ENCODE measurements at regions not wholly inside any gene's neighbourhood (a gene's known extent, or its start where the extent isn't known, plus 50 kb on each side); places are given as distances from the start of the nearest gene placed in this dataset.

GRCh38 chr2:122300758-122301157 lies 545.3 kb downstream of the TSN start:
- no peaks in the 10 kb centered on the region for H3K4me1 ChIP-seq
- ATAC-seq = no peak
- TF ChIP-seq CTCF (IDR thresholded peaks at IDR 0.05) = no peak
- H3K27ac ChIP-seq = no peak overlapping the region
- peaks cover 0 to 16% (median 0%) of the 10 kb centered on the region in 3 donors for H3K9me3 ChIP-seq
- H3K4me3 ChIP-seq = no peak overlapping the region
- WGBS, 2 donors (ENCODE audit: low coverage in 1 of 2) = 100% methylated on average over 1 of the region's 3 CpGs
- no peaks in the 10 kb centered on the region for H3K36me3 ChIP-seq
- H3K27me3 ChIP-seq = no peaks in the 10 kb centered on the region

GRCh38 chr2:122307763-122308162 lies 552.3 kb downstream of the TSN start:
- no peaks in the 10 kb centered on the region for H3K36me3 ChIP-seq
- WGBS, 2 donors (ENCODE audit: low coverage in 1 of 2) = 70 to 82% methylated on average over 6 of the region's 8 CpGs
- TF ChIP-seq POLR2AphosphoS5 (IDR thresholded peaks at IDR 0.05) (no peak), CTCF (IDR thresholded peaks at IDR 0.05) (no peak), POLR2A (IDR thresholded peaks at IDR 0.05) (no peak), EP300 (IDR thresholded peaks at IDR 0.05) (no peak)
- H3K27me3 ChIP-seq = no peaks in the 10 kb centered on the region
- ATAC-seq = no peak
- H3K4me3 ChIP-seq = no peak overlapping the region
- no peaks in the 10 kb centered on the region for H3K4me1 ChIP-seq
- no peak overlapping the region for H3K27ac ChIP-seq
- peaks cover 0 to 13% (median 0%) of the 10 kb centered on the region in 3 donors for H3K9me3 ChIP-seq

GRCh38 chr2:122315306-122315705 lies 559.9 kb downstream of the TSN start:
- no peaks in the 10 kb centered on the region for H3K4me1 ChIP-seq
- no peak overlapping the region for H3K27ac ChIP-seq
- no peaks in the 10 kb centered on the region for H3K36me3 ChIP-seq
- H3K4me3 ChIP-seq = no peak overlapping the region
- no peak for ATAC-seq
- no peaks in the 10 kb centered on the region for H3K27me3 ChIP-seq
- WGBS, 2 donors (ENCODE audit: low coverage in 1 of 2) = 59 to 60% methylated on average over 2 to 5 of the region's 5 CpGs
- TF ChIP-seq POLR2AphosphoS5 (IDR thresholded peaks at IDR 0.05) = no peak
- TF ChIP-seq EP300 (IDR thresholded peaks at IDR 0.05) = no peak
- no peak for TF ChIP-seq POLR2A (IDR thresholded peaks at IDR 0.05)
- TF ChIP-seq CTCF (IDR thresholded peaks at IDR 0.05) = no peak
- H3K9me3 ChIP-seq = no peaks in the 10 kb centered on the region

GRCh38 chr2:122319539-122320132 lies 564.2 kb downstream of the TSN start:
- TF ChIP-seq EP300 (IDR thresholded peaks at IDR 0.05) (no peak), POLR2AphosphoS5 (IDR thresholded peaks at IDR 0.05) (no peak), POLR2A (IDR thresholded peaks at IDR 0.05) (no peak), CTCF (IDR thresholded peaks at IDR 0.05) (no peak)
- WGBS, 2 donors (ENCODE audit: low coverage in 1 of 2) = 80 to 85% methylated on average over 4 of the region's 4 CpGs
- ATAC-seq = no peak
- Histone ChIP-seq H3K9me3 (no peaks in the 10 kb centered on the region), H3K4me1 (no peaks in the 10 kb centered on the region), H3K36me3 (no peaks in the 10 kb centered on the region), H3K27ac (no peak overlapping the region), H3K27me3 (no peaks in the 10 kb centered on the region), H3K4me3 (no peak overlapping the region)

- H3K9me3 ChIP-seq = no peaks in the 10 kb centered on the region
- H3K27me3 ChIP-seq = no peaks in the 10 kb centered on the region
- H3K36me3 ChIP-seq = no peaks in the 10 kb centered on the region
- no peaks in the 10 kb centered on the region for H3K4me1 ChIP-seq
- no peak for ATAC-seq
- H3K27ac ChIP-seq = no peak overlapping the region
- TF ChIP-seq POLR2A (IDR thresholded peaks at IDR 0.05) (no peak), POLR2AphosphoS5 (IDR thresholded peaks at IDR 0.05) (no peak), EP300 (IDR thresholded peaks at IDR 0.05) (no peak), CTCF (IDR thresholded peaks at IDR 0.05) (no peak)
- H3K4me3 ChIP-seq = no peak overlapping the region
- WGBS, 2 donors (ENCODE audit: low coverage in 1 of 2) = 63 to 100% methylated on average over 1 to 2 of the region's 3 CpGs
Observed at GRCh38 chr2:122322815-122323214, 567.4 kb downstream of the TSN start.

Measured in gastroesophageal sphincter (tissue), 4 donors.